ENCODE measurements at regions not wholly inside any gene's neighbourhood (a gene's known extent, or its start where the extent isn't known, plus 50 kb on each side); places are given as distances from the start of the nearest gene placed in this dataset.

- TF ChIP-seq HNF4A (CRISPR knock-in tag; IDR thresholded peaks at IDR 0.05) (peak; percentile 29; the same call in 1 of the 2 replicates), HMG20A (CRISPR knock-in tag; IDR thresholded peaks at IDR 0.05; ENCODE audit: borderline replicate concordance) (no peak), ZBTB20 (CRISPR knock-in tag; IDR thresholded peaks at IDR 0.05; ENCODE audit: borderline replicate concordance, low read depth) (peak; percentile 25; the same call in 1 of the 2 replicates), SKIL (CRISPR knock-in tag; IDR thresholded peaks at IDR 0.05; ENCODE audit: borderline replicate concordance) (peak; percentile 52; the same call in 1 of the 2 replicates), MIXL1 (CRISPR knock-in tag; IDR thresholded peaks at IDR 0.05) (no peak), ZNF75D (CRISPR knock-in tag; IDR thresholded peaks at IDR 0.05; ENCODE audit: borderline replicate concordance) (no peak), RFX1 (IDR thresholded peaks at IDR 0.05) (peak; percentile 73), NCOR1 (IDR thresholded peaks at IDR 0.05; ENCODE audit: borderline replicate concordance, low read length) (peak; percentile 37; the same call in 1 of the 2 replicates), NCOA2 (CRISPR knock-in tag; IDR thresholded peaks at IDR 0.05) (peak; percentile 62; the same call in 1 of the 2 replicates), HOXA3 (CRISPR knock-in tag; IDR thresholded peaks at IDR 0.05) (peak; percentile 29; the same call in 1 of the 2 replicates), RFX5 (IDR thresholded peaks at IDR 0.05; ENCODE audit: low read depth, low read length) (peak; percentile 81), STAG1 (CRISPR knock-in tag; IDR thresholded peaks at IDR 0.05) (peak; percentile 5; the same call in 1 of the 2 replicates), TBX2 (CRISPR knock-in tag; IDR thresholded peaks at IDR 0.05; ENCODE audit: borderline replicate concordance) (peak; percentile 43; the same call in 1 of the 2 replicates), FOXP1 (IDR thresholded peaks at IDR 0.05) (no peak), FOXP1 (CRISPR knock-in tag; IDR thresholded peaks at IDR 0.05) (peak; percentile 49), NR1H2 (CRISPR knock-in tag; IDR thresholded peaks at IDR 0.05; ENCODE audit: borderline replicate concordance, low read depth) (no peak)
- TF ChIP-seq, protein P1, sequence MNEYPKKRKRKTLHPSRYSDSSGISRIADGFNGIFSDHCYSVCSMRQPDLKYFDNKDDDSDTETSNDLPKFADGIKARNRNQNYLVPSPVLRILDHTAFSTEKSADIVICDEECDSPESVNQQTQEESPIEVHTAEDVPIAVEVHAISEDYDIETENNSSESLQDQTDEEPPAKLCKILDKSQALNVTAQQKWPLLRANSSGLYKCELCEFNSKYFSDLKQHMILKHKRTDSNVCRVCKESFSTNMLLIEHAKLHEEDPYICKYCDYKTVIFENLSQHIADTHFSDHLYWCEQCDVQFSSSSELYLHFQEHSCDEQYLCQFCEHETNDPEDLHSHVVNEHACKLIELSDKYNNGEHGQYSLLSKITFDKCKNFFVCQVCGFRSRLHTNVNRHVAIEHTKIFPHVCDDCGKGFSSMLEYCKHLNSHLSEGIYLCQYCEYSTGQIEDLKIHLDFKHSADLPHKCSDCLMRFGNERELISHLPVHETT (CRISPR knock-in tag; conservative IDR thresholded peaks at IDR 0.05) = no peak
- TF ChIP-seq, protein P2, sequence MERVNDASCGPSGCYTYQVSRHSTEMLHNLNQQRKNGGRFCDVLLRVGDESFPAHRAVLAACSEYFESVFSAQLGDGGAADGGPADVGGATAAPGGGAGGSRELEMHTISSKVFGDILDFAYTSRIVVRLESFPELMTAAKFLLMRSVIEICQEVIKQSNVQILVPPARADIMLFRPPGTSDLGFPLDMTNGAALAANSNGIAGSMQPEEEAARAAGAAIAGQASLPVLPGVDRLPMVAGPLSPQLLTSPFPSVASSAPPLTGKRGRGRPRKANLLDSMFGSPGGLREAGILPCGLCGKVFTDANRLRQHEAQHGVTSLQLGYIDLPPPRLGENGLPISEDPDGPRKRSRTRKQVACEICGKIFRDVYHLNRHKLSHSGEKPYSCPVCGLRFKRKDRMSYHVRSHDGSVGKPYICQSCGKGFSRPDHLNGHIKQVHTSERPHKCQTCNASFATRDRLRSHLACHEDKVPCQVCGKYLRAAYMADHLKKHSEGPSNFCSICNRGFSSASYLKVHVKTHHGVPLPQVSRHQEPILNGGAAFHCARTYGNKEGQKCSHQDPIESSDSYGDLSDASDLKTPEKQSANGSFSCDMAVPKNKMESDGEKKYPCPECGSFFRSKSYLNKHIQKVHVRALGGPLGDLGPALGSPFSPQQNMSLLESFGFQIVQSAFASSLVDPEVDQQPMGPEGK (CRISPR knock-in tag; IDR thresholded peaks at IDR 0.05) = 0 out of 2 replicates have a peak, but pooled peaks have one; percentile 4
- TF ChIP-seq, protein P3, sequence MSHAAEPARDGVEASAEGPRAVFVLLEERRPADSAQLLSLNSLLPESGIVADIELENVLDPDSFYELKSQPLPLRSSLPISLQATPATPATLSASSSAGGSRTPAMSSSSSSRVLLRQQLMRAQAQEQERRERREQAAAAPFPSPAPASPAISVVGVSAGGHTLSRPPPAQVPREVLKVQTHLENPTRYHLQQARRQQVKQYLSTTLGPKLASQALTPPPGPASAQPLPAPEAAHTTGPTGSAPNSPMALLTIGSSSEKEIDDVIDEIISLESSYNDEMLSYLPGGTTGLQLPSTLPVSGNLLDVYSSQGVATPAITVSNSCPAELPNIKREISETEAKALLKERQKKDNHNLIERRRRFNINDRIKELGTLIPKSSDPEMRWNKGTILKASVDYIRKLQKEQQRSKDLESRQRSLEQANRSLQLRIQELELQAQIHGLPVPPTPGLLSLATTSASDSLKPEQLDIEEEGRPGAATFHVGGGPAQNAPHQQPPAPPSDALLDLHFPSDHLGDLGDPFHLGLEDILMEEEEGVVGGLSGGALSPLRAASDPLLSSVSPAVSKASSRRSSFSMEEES (CRISPR knock-in tag; IDR thresholded peaks at IDR 0.05) = no peak
Observed at GRCh38 chr12:3998968-3999792, 126.0 kb upstream of the PARP11 start (continued).
